Stimulated activated CD4-positive, alpha-beta T cell treated with anti-CD3 and anti-CD28 coated beads, Interleukin-2, amount 100 ng/mL, for 48 hours (primary cell): ENCODE measurements at regions not wholly inside any gene's neighbourhood (a gene's known extent, or its start where the extent isn't known, plus 50 kb on each side); places are given as distances from the start of the nearest gene placed in this dataset.

ENCODE experiments used
- DNase-seq, 2 donors: peaks; one replicate each; pipeline ENCODE4 v3.0.0-alpha.2; 2020

GRCh38 chr9:129469988-129470316, 150.9 kb downstream of the C9orf50 start:
- no peak for DNase-seq

GRCh38 chr9:129469188-129469987, 151.5 kb downstream of the C9orf50 start:
- DNase-seq: no peak

GRCh38 chr9:129467739-129468666, 152.9 kb downstream of the C9orf50 start:
- DNase-seq: no peak

GRCh38 chr9:129467004-129467588, 153.8 kb downstream of the C9orf50 start:
- DNase-seq: no peak

GRCh38 chr9:129465834-129466535, 154.9 kb downstream of the C9orf50 start:
- DNase-seq: no peak

GRCh38 chr9:129464972-129465833, 155.7 kb downstream of the C9orf50 start:
- no peak for DNase-seq

- DNase-seq: no peak
Observed at GRCh38 chr9:129463994-129464393, 156.9 kb downstream of the C9orf50 start.

GRCh38 chr9:129463477-129463876, 157.4 kb downstream of the C9orf50 start:
- no peak for DNase-seq

GRCh38 chr9:129462360-129462759, 158.5 kb downstream of the C9orf50 start:
- no peak for DNase-seq

- peak; percentile 81 to 85 for DNase-seq
Observed at GRCh38 chr9:129460323-129461261, 160.3 kb downstream of the C9orf50 start.

GRCh38 chr9:129459547-129460322, 161.2 kb downstream of the C9orf50 start:
- DNase-seq: peak; percentile 48

GRCh38 chr9:129458663-129459546, 162.0 kb downstream of the C9orf50 start:
- no peak for DNase-seq

- DNase-seq: no peak
Observed at GRCh38 chr9:129458155-129458661, 162.7 kb downstream of the C9orf50 start.

GRCh38 chr9:129457325-129457779, 163.5 kb downstream of the C9orf50 start:
- DNase-seq: no peak

- DNase-seq: no peak
Observed at GRCh38 chr9:129456549-129457324, 164.2 kb downstream of the C9orf50 start.

GRCh38 chr9:129455151-129455995, 165.5 kb downstream of the C9orf50 start:
- no peak for DNase-seq
